CD4-positive, CD25-positive, alpha-beta regulatory T cell (primary cell): ENCODE measurements at regions not wholly inside any gene's neighbourhood (a gene's known extent, or its start where the extent isn't known, plus 50 kb on each side); places are given as distances from the start of the nearest gene placed in this dataset.
"Not testable (repeated sequence)": the region's sequence is repeated elsewhere in the genome, so short reads cannot be mapped to it uniquely, and the experiment has no call there.

Source experiments
- ATAC-seq, 2 donors: fragments of 150-1000 bp; cut with Tn5 transposase; one replicate each; pipeline ENCODE4 v1.10.0; 2021; ENCODE audit warnings: low read depth in 2 of 2, moderate number of reproducible peaks in 2 of 2, moderate library complexity in 1 of 2
- DNase-seq, 3 donors: peaks; one replicate each; pipeline versions ENCODE4 v3.0.0 to v3.0.0-alpha.2; 2012 to 2022; ENCODE audit warnings: mixed read lengths in 1 of 3
- H3K27ac ChIP-seq: one replicate; pipeline ENCODE4 v1.7.0; 2013; ENCODE audit warnings: mild to moderate bottlenecking, low read length; ENCODE audit not compliant: insufficient read depth, poor library complexity, severe bottlenecking
- H3K27me3 ChIP-seq: one replicate; pipeline ENCODE4 v1.7.0; 2013; ENCODE audit warnings: low read length; ENCODE audit not compliant: control insufficient read depth, insufficient read depth
- H3K36me3 ChIP-seq: one replicate; pipeline ENCODE4 v1.7.0; 2013; ENCODE audit warnings: mild to moderate bottlenecking, low read length, moderate library complexity; ENCODE audit not compliant: control insufficient read depth, insufficient read depth
- H3K4me1 ChIP-seq: 2 replicates; pipeline ENCODE4 v1.7.0; 2013; ENCODE audit warnings: mild to moderate bottlenecking, low read length; ENCODE audit not compliant: insufficient read depth, control insufficient read depth, poor library complexity, severe bottlenecking
- H3K4me3 ChIP-seq: one replicate; pipeline ENCODE4 v1.7.0; 2013; ENCODE audit warnings: low read depth, mild to moderate bottlenecking, low read length, moderate library complexity
- H3K9me3 ChIP-seq, 2 experiments: 1 replicate in 1 of 2; 2 replicates in 1 of 2; pipeline ENCODE4 v1.7.0; 2013; ENCODE audit warnings: low read length in 2 of 2, mild to moderate bottlenecking in 1 of 2, moderate library complexity in 1 of 2; ENCODE audit not compliant: control insufficient read depth in 2 of 2
- H3K27ac Mint-ChIP-seq, 3 donors: one replicate each; pipeline ENCODE4 v1.8.0; 2020 to 2022; ENCODE audit warnings: mild to moderate bottlenecking in 3 of 3, mixed read lengths in 3 of 3, moderate library complexity in 2 of 3
- H3K27me3 Mint-ChIP-seq: one replicate; pipeline ENCODE4 v1.8.0; 2022; ENCODE audit warnings: mild to moderate bottlenecking, mixed read lengths
- H3K36me3 Mint-ChIP-seq: one replicate; pipeline ENCODE4 v1.8.0; 2020; ENCODE audit warnings: mixed read lengths
- H3K4me1 Mint-ChIP-seq, 4 donors: one replicate each; pipeline ENCODE4 v1.8.0; 2020 to 2022; ENCODE audit warnings: mixed read lengths in 4 of 4, mild to moderate bottlenecking in 1 of 4
- H3K4me3 Mint-ChIP-seq, 4 donors: one replicate each; pipeline ENCODE4 v1.8.0; 2020 to 2022; ENCODE audit warnings: mild to moderate bottlenecking in 4 of 4, mixed read lengths in 4 of 4, moderate library complexity in 3 of 4
- H3K9me3 Mint-ChIP-seq, 7 donors: one replicate each; pipeline ENCODE4 v1.8.0; 2020 to 2022; ENCODE audit warnings: mixed read lengths in 7 of 7, mild to moderate bottlenecking in 3 of 7, moderate library complexity in 2 of 7

GRCh38 chr2:94576486-94576885 is 294.7 kb upstream of the TEKT4 start:
- H3K27ac Mint-ChIP-seq, H3K36me3 Mint-ChIP-seq, DNase-seq, H3K9me3 ChIP-seq, H3K27ac ChIP-seq, H3K27me3 ChIP-seq, H3K4me1 Mint-ChIP-seq, H3K27me3 Mint-ChIP-seq, ATAC-seq, H3K9me3 Mint-ChIP-seq, H3K4me3 ChIP-seq, H3K36me3 ChIP-seq, H3K4me1 ChIP-seq: not testable (repeated sequence)
- H3K4me3 Mint-ChIP-seq = peak overlapping the region in 1 of 4 donors; percentile 49

DNA sequence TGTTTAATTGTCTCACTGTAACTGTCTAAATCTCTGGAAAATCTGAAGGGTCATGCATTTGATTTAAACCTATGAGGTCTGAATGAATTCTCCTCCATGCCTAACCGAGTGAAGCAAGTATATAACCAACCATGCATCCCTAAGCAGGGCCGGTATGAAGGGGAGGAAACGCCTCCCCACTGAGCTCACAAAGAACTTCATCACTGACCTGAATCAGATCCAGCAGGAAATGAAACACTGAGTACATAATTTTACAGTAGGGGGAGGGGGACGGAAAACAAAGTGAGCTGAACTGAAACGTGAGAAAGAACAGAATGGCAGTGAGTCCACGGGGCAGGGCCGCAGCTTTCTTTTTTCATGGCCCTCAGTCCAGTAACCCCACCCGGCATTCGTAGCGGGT is 294.1 kb upstream of the TEKT4 start:
- not testable (repeated sequence) for H3K4me1 Mint-ChIP-seq, H3K27me3 ChIP-seq, H3K36me3 Mint-ChIP-seq, H3K4me1 ChIP-seq, H3K4me3 ChIP-seq, H3K27me3 Mint-ChIP-seq, H3K27ac Mint-ChIP-seq, H3K9me3 Mint-ChIP-seq, H3K36me3 ChIP-seq, H3K27ac ChIP-seq, ATAC-seq, H3K4me3 Mint-ChIP-seq, H3K9me3 ChIP-seq
- peak in 1 of 3 donors; percentile 9 for DNase-seq

GRCh38 chr2:94579221-94579620 is 292.0 kb upstream of the TEKT4 start:
- H3K36me3 ChIP-seq, H3K36me3 Mint-ChIP-seq, H3K27ac ChIP-seq, H3K9me3 ChIP-seq, H3K27ac Mint-ChIP-seq, H3K27me3 Mint-ChIP-seq, H3K4me1 Mint-ChIP-seq, H3K9me3 Mint-ChIP-seq, H3K4me3 Mint-ChIP-seq, ATAC-seq, H3K27me3 ChIP-seq, H3K4me3 ChIP-seq, H3K4me1 ChIP-seq, DNase-seq: not testable (repeated sequence)

- not testable (repeated sequence) for H3K9me3 Mint-ChIP-seq, H3K36me3 Mint-ChIP-seq, H3K36me3 ChIP-seq, H3K4me3 ChIP-seq, DNase-seq, H3K27ac Mint-ChIP-seq, H3K4me1 ChIP-seq, H3K9me3 ChIP-seq, H3K4me3 Mint-ChIP-seq, ATAC-seq, H3K27me3 Mint-ChIP-seq, H3K27me3 ChIP-seq, H3K27ac ChIP-seq, H3K4me1 Mint-ChIP-seq
These were observed 288.0 kb upstream of the TEKT4 start for GRCh38 chr2:94583081-94583723.

- not testable (repeated sequence) for H3K4me1 ChIP-seq, H3K4me3 Mint-ChIP-seq, DNase-seq, H3K27me3 Mint-ChIP-seq, ATAC-seq, H3K4me1 Mint-ChIP-seq, H3K36me3 Mint-ChIP-seq, H3K4me3 ChIP-seq, H3K36me3 ChIP-seq, H3K9me3 ChIP-seq, H3K9me3 Mint-ChIP-seq, H3K27ac Mint-ChIP-seq, H3K27ac ChIP-seq, H3K27me3 ChIP-seq
These were observed 286.7 kb upstream of the TEKT4 start for GRCh38 chr2:94584569-94584968.

GRCh38 chr2:94586032-94586982 is 284.9 kb upstream of the TEKT4 start:
- not testable (repeated sequence) for H3K27me3 Mint-ChIP-seq, H3K27me3 ChIP-seq, H3K4me1 ChIP-seq, H3K27ac ChIP-seq, H3K36me3 Mint-ChIP-seq, H3K9me3 ChIP-seq, H3K36me3 ChIP-seq, ATAC-seq, H3K27ac Mint-ChIP-seq, H3K4me1 Mint-ChIP-seq, H3K9me3 Mint-ChIP-seq, H3K4me3 Mint-ChIP-seq, H3K4me3 ChIP-seq
- peak in 1 of 3 donors; percentile 2 for DNase-seq

- H3K4me3 Mint-ChIP-seq, H3K4me1 Mint-ChIP-seq, H3K4me3 ChIP-seq, H3K36me3 Mint-ChIP-seq, ATAC-seq, H3K9me3 Mint-ChIP-seq, H3K27ac Mint-ChIP-seq, H3K27me3 Mint-ChIP-seq, H3K27ac ChIP-seq, H3K27me3 ChIP-seq, DNase-seq, H3K9me3 ChIP-seq, H3K36me3 ChIP-seq, H3K4me1 ChIP-seq: not testable (repeated sequence)
These were observed 284.2 kb upstream of the TEKT4 start for GRCh38 chr2:94587042-94587441.
